GM21619 (cell line): ENCODE measurements at regions not wholly inside any gene's neighbourhood (a gene's known extent, or its start where the extent isn't known, plus 50 kb on each side); places are given as distances from the start of the nearest gene placed in this dataset.

ENCODE experiments used
- ATAC-seq: cut with Tn5 transposase; IDR thresholded peaks from one replicate; pipeline ENCODE4 v1.9.1; 2021; ENCODE audit not compliant: unreplicated experiment

- ATAC-seq = no peak
These were observed 95.6 kb downstream of the RASSF10 start for GRCh38 chr11:13104619-13105236.

GRCh38 chr11:13105237-13105844 is 96.2 kb downstream of the RASSF10 start:
- ATAC-seq = peak; percentile 76

DNA sequence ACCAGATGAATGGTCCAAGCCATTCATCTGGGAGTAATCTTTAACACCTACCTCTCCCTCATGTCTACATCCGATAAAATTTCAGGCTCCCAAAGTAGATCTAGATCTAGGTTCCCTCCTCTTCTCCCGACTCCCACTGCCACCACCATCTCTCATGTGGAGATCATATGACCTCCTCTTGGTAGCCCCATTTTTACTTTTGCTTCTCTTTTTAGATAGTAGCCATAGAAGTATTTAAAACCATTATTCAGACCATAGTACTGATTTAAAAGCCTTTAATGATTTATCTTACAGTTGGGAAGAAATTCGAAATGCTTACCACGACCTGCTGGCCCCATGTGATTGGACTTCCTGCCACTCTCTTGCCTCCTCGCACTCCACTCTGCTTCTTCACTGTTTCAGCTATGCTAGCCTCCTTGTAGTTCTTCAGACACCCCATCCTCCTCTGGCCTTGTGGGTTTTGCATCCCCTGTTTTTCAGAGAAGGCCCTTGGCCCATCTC is 98.5 kb downstream of the RASSF10 start:
- no peak for ATAC-seq

GRCh38 chr11:13108416-13108815 is 99.3 kb downstream of the RASSF10 start:
- no peak for ATAC-seq

DNA sequence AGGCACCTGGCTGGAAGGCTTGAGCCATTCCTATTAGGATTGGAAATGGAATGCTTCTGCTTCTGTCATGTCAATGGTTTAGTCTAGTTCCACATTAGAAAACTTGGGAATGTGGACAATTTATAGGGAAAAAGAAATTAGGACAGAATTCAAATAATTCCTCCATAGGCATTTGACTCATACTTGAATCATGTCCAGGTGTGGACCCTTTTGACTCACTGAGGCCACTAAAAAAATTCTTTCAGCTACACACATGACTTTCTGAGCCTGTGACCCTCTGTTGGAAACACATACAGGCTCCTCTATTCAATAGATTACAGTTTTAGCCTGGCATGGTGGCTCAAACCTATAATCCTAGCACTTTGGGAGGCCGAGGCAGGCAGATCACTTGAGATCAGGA is 100.5 kb downstream of the RASSF10 start:
- no peak for ATAC-seq

- ATAC-seq = no peak
These were observed 101.0 kb downstream of the RASSF10 start for GRCh38 chr11:13110145-13110544.

DNA sequence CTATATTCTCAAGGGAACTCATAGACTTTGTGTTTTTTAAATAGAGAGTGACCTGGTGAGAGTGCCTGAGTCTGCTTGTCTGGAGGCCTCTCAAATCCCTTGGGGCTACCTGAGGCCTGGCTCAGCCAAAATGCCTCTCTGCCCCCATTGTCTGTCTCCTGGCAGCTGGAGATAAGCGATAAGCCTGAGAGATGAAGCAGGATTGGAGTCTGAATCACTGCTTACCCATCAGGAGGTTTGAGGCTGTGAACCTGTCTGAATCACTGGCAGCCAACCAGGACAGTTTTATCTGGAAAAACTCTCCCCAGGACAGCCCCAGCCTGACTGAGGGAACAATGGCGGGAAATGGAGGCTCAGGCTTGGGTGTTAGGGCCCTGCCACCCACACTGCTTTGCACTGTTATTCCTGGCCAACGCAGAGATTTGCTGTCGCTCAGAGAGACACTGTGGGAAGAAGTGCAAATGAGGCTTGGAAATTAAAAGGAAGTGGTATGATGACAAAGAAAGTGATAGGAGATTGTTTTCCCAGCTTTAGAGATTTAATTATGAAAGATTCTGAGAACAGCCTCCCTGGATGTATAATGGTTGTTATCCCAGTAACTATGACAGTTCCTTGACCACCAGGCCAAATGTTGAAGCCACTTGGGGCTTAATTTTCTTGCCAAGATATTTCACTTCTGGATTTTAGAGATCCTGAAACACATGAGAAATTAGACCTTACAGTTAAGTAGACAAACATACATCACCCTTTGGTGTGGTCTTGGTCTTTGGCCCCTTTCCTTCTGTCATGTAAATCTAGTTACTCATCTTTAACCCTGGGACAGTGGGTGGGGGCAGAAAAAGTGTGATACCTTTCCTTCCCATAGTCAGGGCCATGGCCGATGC is 102.1 kb downstream of the RASSF10 start:
- ATAC-seq = peak; percentile 17

DNA sequence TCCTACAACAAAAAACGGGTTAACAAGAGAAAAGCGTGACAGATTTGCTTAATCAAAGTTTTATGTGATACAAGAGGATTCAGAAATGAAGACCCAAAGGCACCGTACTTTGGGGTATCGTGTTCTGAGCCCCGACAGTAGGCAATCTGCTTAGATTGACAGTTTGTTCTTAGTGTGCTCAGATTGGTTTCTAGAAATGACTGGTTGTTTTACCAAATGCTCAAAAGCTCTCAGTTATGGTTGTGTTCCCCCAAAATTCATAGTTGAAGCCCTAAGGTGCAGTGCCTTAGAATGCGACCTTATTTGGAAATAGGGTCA is 102.7 kb downstream of the RASSF10 start:
- ATAC-seq = peak; percentile 35

GRCh38 chr11:13114566-13115379 is 105.7 kb downstream of the RASSF10 start:
- peak; percentile 48 for ATAC-seq

- no peak for ATAC-seq
These were observed 106.2 kb downstream of the RASSF10 start for GRCh38 chr11:13115380-13115675.

DNA sequence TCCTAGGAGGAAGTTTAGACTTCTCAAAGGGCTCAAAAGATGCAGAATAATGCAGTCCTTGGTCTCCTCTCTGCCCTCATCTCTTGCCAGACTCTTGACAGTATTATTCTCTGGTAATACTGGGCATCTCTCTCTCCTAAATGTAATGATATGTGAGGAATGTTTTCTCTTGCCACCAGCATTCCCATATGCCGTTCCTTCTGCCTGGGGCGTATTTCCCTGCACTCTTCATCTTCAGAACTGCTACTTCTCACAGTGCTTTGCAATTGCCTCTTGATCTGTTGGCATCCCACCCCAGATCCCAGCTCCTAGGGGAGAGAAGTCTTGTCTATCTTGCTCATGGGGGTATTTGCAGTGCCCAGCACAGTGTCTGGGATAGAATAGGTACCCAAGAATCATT is 107.4 kb downstream of the RASSF10 start:
- no peak for ATAC-seq

DNA sequence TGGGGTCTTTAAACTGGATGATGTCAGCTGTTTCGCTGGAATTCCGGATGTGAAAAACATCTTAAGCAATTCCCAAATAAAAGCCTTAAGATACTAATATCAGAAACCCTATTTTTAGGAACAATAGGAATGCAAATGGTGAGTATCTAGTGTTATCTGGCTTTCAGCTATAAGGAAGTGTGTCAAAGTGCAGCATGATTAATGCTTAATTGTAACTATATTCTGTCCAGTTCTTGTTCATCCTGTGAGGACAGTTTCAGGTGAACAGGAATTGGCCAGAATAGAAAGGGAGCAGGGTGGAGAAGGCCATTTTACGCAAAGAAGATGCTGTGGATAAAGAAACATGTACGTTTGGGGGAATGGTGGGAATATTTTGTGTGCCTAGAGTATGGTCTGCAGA is 108.2 kb downstream of the RASSF10 start:
- ATAC-seq = no peak

GRCh38 chr11:13118194-13118593 is 109.1 kb downstream of the RASSF10 start:
- ATAC-seq = no peak

- ATAC-seq = no peak
These were observed 109.5 kb downstream of the RASSF10 start for GRCh38 chr11:13118650-13119049.

DNA sequence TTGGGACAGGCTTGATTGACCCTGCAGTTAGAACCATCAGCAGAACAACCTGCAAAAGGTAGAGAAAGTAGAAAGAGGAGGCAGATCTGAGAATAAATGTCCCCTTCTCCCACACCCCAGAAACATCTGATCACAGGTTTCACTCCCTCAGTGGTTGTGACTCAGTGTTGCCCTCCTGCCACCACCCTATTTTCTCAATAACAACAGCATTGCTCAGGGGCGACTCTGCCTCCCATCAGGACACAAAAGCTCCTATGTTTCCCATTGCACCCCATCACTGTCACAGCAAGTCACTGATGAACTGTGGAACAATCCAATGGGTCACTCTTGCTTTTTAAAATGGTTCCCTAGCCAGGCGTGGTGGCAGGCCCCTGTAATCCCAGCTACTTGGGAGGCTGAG is 110.2 kb downstream of the RASSF10 start:
- ATAC-seq = no peak

- ATAC-seq = no peak
These were observed 110.9 kb downstream of the RASSF10 start for GRCh38 chr11:13119941-13120520.

DNA sequence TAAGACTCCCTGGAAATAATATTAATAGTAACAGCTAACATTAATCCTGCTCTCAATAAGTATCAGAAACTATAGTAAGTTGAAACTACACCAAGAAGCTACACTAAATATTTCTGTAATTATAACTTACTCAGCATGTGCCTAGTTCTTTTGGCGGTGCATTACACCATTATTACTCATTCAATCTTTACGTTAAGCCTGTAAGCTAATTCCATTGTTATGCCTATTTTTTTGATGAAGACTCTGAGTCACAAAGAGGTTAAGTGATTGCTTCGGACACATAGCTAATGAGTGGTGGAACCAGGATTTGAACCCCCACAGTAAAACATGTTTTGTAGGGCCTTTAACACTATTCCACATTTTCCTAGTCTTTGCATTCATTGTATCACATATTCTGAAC is 111.6 kb downstream of the RASSF10 start:
- ATAC-seq = no peak

- ATAC-seq = no peak
These were observed 117.3 kb downstream of the RASSF10 start for GRCh38 chr11:13126430-13126829.

- no peak for ATAC-seq
These were observed 118.0 kb downstream of the RASSF10 start for GRCh38 chr11:13127161-13127560.

- ATAC-seq = no peak
These were observed 119.2 kb downstream of the RASSF10 start for GRCh38 chr11:13128354-13128753.

DNA sequence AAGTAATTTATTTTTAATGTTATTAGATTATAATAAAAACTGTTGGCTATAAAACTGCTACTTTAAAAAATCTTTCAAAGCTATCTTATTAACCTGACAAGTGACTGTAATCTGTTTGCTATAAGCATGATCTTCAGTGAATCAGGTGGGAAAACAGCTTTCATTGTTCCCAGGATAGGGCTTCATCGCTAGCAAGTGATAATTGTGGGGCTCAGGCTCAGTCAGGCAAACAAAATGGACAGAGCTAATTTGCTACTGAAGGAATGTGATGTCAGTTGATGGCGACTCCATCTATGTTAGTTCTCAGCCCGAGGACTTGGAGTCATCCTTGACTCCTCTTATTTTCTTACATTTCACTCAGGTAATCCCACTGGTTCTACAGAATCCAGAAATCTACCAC is 125.0 kb downstream of the RASSF10 start:
- no peak for ATAC-seq
